ENCODE measurements at regions not wholly inside any gene's neighbourhood (a gene's known extent, or its start where the extent isn't known, plus 50 kb on each side); places are given as distances from the start of the nearest gene placed in this dataset.
"Not testable (repeated sequence)": the region's sequence is repeated elsewhere in the genome, so short reads cannot be mapped to it uniquely, and the experiment has no call there.

DNA sequence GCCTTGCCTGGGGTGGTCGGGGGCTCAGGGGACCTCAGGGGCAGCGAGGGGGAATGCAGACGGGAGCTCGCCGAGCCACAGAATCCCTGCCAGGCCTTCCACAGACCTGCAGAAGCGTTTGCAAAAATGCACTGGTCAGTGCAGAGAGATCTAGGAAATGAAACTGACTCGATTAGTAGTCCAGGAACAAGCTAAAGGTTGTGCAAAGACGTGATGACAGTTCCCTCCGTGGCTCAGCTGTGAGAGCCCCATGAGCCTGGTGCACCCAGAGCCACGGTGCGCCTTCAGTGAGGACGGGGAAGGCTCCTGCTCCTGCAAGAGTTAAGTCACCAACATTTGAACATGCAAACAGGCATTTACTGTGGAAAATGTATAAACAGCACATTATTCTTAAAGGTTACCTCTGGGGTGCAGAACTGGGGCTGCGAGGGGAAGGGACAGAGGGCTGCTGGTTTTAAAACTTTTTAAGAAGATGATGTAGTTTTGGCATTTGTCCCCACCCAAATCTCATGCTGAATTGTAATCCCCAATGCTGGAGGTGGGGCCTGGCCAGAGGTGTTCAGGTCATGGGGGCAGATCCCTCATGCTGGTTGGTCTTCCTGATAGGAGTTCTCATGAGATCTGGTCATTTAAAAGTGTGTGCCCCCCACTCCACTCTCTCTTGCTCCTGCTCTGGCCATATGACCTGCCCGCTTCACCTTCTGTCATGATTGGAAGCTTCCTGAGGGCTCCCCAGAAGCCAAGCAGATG, 147.3 kb downstream of the DLL1 start:
- no peak overlapping the region for H3K4me3 ChIP-seq (ENCODE audit: extremely low read depth, insufficient read depth, low read length, poor library complexity, severe bottlenecking)
- H3K9me3 ChIP-seq (ENCODE audit: control insufficient read depth, low read length), result no peaks in the 10 kb centered on the region
- no peak overlapping the region for H3K27ac ChIP-seq (ENCODE audit: low read depth, low read length, severe bottlenecking)
- H3K36me3 ChIP-seq (ENCODE audit: control insufficient read depth, insufficient read depth, low read length), result no peaks in the 10 kb centered on the region
- WGBS, 2 experiments (ENCODE audit: insufficient coverage in 2 of 2), result 87 to 92% methylated on average over 9 to 12 of the region's 14 CpGs
- peaks cover 3% of the 10 kb centered on the region for H3K4me1 ChIP-seq (ENCODE audit: control insufficient read depth, insufficient read depth, low read length, poor library complexity, severe bottlenecking)

DNA sequence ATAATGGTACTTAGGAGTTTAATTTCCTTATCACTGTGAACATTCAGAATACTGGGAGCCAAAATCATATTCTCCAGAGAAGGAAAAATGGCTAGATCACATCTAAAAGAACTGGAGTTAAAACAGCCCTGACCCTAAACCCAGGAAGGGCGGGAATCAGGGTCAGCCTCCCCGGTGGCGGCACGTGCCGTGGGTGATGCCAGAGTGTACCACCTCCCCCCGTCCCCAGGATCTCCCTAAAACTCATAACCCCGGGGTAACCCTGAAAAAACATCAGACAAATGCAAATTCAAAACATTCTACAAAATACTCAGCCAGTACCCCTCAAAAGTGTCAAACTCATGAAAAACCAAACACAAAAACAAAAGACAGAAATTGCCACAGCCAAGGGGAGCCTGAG, 148.3 kb downstream of the DLL1 start:
- no peak overlapping the region for H3K27ac ChIP-seq (ENCODE audit: low read depth, low read length, severe bottlenecking)
- H3K4me3 ChIP-seq (ENCODE audit: extremely low read depth, insufficient read depth, low read length, poor library complexity, severe bottlenecking), result no peak overlapping the region
- no peaks in the 10 kb centered on the region for H3K4me1 ChIP-seq (ENCODE audit: control insufficient read depth, insufficient read depth, low read length, poor library complexity, severe bottlenecking)
- 84 to 93% methylated on average over 4 to 7 of the region's 7 CpGs for WGBS, 2 experiments (ENCODE audit: insufficient coverage in 2 of 2)
- H3K36me3 ChIP-seq (ENCODE audit: control insufficient read depth, insufficient read depth, low read length), result no peaks in the 10 kb centered on the region
- no peaks in the 10 kb centered on the region for H3K9me3 ChIP-seq (ENCODE audit: control insufficient read depth, low read length)

DNA sequence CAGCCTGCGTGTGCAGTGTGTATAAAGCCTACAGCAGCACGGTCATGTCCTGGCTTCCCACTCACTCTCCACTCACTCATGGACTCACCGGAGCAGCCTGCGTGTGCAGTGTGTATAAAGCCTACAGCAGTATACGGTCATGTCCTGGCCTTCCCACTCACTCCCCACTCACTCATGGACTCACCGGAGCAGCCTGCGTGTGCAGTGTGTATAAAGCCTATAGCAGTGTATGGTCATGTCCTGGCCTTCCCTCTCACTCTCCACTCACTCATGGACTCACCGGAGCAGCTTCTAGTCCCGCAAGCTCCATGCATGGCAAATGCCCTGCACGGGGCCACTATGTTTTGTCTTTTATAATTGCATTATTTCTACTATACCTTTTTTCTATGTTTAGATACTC, 149.8 kb downstream of the DLL1 start:
- H3K4me3 ChIP-seq (ENCODE audit: extremely low read depth, insufficient read depth, low read length, poor library complexity, severe bottlenecking); H3K27ac ChIP-seq (ENCODE audit: low read depth, low read length, severe bottlenecking); H3K36me3 ChIP-seq (ENCODE audit: control insufficient read depth, insufficient read depth, low read length); H3K4me1 ChIP-seq (ENCODE audit: control insufficient read depth, insufficient read depth, low read length, poor library complexity, severe bottlenecking); H3K9me3 ChIP-seq (ENCODE audit: control insufficient read depth, low read length): not testable (repeated sequence)
- WGBS, 2 experiments (ENCODE audit: insufficient coverage in 2 of 2), result 89 to 93% methylated on average over 3 to 7 of the region's 10 CpGs

DNA sequence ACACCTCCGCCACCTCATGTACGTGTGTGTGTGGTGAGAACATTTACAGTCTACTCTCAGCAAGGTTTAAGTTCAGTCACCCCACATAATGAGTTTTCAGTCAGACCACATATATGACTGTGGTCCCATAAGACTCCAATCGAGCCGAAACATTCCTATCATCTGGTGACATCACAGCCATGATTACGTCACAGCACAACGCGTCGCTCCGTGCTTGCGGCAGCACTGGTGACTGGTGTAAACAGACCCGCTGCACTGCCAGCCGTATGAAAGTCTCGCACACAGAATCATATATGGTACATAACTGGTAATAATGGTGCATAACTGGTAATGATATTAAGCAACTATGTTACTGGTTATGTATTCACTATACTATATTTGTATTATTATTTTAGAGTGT, 150.7 kb downstream of the DLL1 start:
- H3K4me3 ChIP-seq (ENCODE audit: extremely low read depth, insufficient read depth, low read length, poor library complexity, severe bottlenecking), result no peak overlapping the region
- no peaks in the 10 kb centered on the region for H3K4me1 ChIP-seq (ENCODE audit: control insufficient read depth, insufficient read depth, low read length, poor library complexity, severe bottlenecking)
- H3K36me3 ChIP-seq (ENCODE audit: control insufficient read depth, insufficient read depth, low read length), result no peaks in the 10 kb centered on the region
- no peaks in the 10 kb centered on the region for H3K9me3 ChIP-seq (ENCODE audit: control insufficient read depth, low read length)
- whole genome bisulfite sequencing, 2 experiments (ENCODE audit: insufficient coverage in 2 of 2), result 96 to 100% methylated on average over 5 to 12 of the region's 13 CpGs
- H3K27ac ChIP-seq (ENCODE audit: low read depth, low read length, severe bottlenecking), result no peak overlapping the region

DNA sequence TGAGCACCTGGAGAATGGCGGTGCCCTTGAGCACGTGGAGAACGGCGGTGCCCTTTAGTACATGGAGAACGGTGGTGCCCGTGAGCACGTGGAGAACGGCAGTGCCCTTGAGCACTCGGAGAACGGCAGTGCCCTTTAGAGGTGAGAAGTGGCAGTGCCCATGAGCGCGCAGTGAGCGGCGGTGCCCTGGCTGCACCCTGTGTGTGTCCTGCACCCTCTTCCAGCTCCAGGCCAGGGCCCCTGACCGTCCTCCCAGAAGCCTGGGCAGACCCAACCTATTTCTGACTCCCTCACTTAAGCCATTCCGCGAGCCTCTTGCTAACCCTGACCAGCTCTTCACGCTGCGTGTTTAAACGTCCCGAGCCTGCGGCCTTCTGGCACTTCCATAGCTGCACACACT, 151.3 kb downstream of the DLL1 start:
- Histone ChIP-seq H3K36me3 (ENCODE audit: control insufficient read depth, insufficient read depth, low read length) (no peaks in the 10 kb centered on the region), H3K9me3 (ENCODE audit: control insufficient read depth, low read length) (no peaks in the 10 kb centered on the region), H3K4me1 (ENCODE audit: control insufficient read depth, insufficient read depth, low read length, poor library complexity, severe bottlenecking) (no peaks in the 10 kb centered on the region), H3K4me3 (ENCODE audit: extremely low read depth, insufficient read depth, low read length, poor library complexity, severe bottlenecking) (no peak overlapping the region), H3K27ac (ENCODE audit: low read depth, low read length, severe bottlenecking) (no peak overlapping the region)
- 86 to 88% methylated on average over 22 of the region's 22 CpGs for WGBS, 2 experiments (ENCODE audit: insufficient coverage in 2 of 2)

DNA sequence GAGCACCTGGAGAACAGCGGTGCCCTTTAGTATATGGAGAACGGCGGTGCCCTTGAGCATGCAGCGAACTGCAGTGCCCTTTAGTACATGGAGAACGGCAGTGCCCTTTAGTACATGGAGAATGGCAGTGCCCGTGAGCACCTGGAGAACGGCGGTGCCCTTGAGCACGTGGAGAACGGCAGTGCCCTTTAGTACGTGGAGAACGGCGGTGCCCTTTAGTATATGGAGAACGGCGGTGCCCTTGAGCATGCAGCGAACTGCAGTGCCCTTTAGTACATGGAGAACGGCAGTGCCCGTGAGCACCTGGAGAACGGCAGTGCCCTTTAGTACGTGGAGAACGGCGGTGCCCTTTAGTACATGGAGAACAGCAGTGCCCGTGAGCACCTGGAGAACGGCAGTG, 151.8 kb downstream of the DLL1 start:
- H3K4me3 ChIP-seq (ENCODE audit: extremely low read depth, insufficient read depth, low read length, poor library complexity, severe bottlenecking); H3K4me1 ChIP-seq (ENCODE audit: control insufficient read depth, insufficient read depth, low read length, poor library complexity, severe bottlenecking); H3K9me3 ChIP-seq (ENCODE audit: control insufficient read depth, low read length); H3K27ac ChIP-seq (ENCODE audit: low read depth, low read length, severe bottlenecking); H3K36me3 ChIP-seq (ENCODE audit: control insufficient read depth, insufficient read depth, low read length): not testable (repeated sequence)
- WGBS, 2 experiments (ENCODE audit: insufficient coverage in 2 of 2), result 91 to 92% methylated on average over 23 to 24 of the region's 24 CpGs

DNA sequence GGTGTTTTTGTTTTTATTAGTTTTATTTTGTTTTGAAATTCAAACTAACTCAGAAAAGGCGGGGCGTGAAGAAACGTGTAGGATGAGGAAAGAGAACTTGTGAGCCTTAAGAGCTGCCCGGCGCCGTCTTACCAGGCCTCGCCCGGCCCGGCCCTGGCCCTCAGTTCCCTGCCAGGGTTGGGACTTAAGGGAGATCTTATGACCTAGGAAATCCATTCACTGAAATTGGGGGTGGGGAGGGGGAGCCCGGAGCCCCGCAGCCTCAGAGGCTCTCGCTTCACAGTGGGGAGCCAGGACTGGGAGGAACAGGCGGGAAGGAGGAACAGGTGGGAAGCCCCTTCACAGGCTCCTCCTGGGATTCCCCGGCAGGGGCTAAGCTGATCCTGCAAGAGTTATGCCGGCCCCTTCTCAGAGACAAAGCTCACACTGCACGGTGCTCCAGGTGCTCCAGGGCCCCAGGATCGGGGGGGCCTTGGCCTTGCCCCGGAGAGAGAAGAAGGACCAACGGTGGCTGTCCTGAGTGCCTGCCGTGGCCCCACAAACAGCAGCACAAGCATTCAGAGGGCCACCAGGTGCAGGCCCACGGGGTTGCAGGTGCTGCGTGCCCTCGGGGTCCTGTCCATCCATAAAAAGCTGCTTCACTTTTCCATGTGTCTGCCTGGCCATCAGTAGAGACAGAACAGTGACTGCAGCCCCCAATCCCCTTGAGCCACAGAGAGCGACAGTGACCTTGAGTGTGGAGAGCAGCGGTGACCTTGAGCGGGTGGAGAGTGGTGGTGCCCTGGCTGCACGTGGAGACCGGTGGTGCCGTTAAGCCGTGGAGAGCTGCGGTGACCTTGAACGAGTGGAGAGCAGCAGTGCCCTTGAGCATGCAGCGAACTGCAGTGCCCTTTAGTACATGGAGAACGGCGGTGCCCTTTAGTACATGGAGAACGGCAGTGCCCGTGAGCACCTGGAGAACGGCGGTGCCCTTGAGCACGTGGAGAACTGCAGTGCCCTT, 152.7 kb downstream of the DLL1 start:
- Histone ChIP-seq H3K27ac (ENCODE audit: low read depth, low read length, severe bottlenecking) (no peak overlapping the region), H3K9me3 (ENCODE audit: control insufficient read depth, low read length) (no peaks in the 10 kb centered on the region), H3K4me3 (ENCODE audit: extremely low read depth, insufficient read depth, low read length, poor library complexity, severe bottlenecking) (no peak overlapping the region), H3K4me1 (ENCODE audit: control insufficient read depth, insufficient read depth, low read length, poor library complexity, severe bottlenecking) (no peaks in the 10 kb centered on the region), H3K36me3 (ENCODE audit: control insufficient read depth, insufficient read depth, low read length) (no peaks in the 10 kb centered on the region)
- WGBS, 2 experiments (ENCODE audit: insufficient coverage in 2 of 2), result 91 to 92% methylated on average over 33 to 36 of the region's 40 CpGs

DNA sequence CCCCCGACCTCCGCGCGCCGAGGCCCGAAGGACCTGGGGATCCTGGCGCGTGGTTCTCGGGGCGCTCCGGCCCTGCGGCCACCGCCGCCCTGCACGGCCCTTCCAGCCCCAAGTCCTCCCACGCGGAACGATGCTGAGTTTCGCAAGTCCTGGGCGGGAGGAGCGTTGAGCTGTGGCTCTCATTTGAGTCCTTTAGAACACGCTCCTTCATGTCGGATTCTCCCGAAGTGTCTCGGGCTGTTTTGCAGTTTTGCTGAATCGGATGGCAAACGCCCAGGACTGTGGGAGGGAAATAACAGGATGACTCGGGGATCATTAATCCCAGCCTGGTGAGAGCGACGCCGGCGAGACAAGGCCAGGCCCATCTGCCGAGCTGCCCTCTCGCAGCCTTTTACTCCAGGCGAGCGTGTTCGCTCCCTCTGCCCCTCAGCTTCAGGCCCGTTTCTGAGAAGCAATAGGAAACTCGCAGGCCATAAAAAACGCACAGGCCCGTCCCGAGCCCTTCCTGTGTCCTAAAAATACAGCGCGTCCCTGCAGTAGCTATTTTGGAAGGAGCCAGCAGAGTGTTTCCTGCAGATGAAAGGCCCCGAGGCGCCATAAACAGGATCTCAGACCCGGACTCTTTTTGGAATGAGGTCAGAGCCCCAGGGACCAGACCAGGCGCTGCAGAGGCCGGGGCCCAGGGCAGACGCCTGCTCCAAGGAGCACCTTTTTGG, 153.5 kb downstream of the DLL1 start:
- H3K4me1 ChIP-seq (ENCODE audit: control insufficient read depth, insufficient read depth, low read length, poor library complexity, severe bottlenecking), result no peaks in the 10 kb centered on the region

DNA sequence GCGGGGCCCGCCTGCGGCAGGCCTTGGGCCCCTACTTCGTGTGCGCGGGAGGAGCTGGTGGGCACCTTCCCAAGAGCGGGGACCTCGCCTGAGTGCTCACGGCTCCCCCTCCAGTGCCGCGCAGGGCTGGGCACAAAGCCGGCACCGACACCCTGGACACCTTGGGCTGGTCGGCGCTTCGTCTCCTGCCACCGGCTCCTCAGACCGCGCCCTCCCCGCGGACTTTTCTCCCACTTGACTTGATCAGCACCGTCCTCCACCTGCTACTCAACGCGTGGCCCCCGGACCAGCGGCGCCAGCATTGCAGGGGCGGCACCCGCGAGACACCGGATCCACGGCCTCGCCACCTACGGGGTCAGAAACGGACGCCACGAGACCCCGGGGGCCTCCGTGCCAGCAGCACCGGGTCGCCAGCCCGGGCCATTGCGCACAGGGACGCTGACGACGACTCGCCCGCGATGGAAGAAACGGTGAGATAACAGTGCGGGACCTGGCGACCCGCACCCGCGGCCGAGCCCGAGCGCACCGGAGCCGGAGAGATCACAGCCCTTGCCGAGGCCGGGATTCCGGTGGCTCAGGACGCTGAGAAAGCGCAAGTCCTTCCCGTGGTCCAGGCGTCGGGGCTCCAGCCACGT, 154.2 kb downstream of the DLL1 start:
- H3K4me3 ChIP-seq (ENCODE audit: extremely low read depth, insufficient read depth, low read length, poor library complexity, severe bottlenecking), result no peak overlapping the region
- H3K4me1 ChIP-seq (ENCODE audit: control insufficient read depth, insufficient read depth, low read length, poor library complexity, severe bottlenecking), result no peaks in the 10 kb centered on the region
- WGBS, 2 experiments (ENCODE audit: insufficient coverage in 2 of 2), result 96% methylated on average over 53 to 69 of the region's 69 CpGs
- no peaks in the 10 kb centered on the region for H3K9me3 ChIP-seq (ENCODE audit: control insufficient read depth, low read length)
- no peaks in the 10 kb centered on the region for H3K36me3 ChIP-seq (ENCODE audit: control insufficient read depth, insufficient read depth, low read length)
- no peak overlapping the region for H3K27ac ChIP-seq (ENCODE audit: low read depth, low read length, severe bottlenecking)

More for the DNA sequence above, 153.5 kb downstream of the DLL1 start:
- Histone ChIP-seq H3K27ac (ENCODE audit: low read depth, low read length, severe bottlenecking) (no peak overlapping the region), H3K36me3 (ENCODE audit: control insufficient read depth, insufficient read depth, low read length) (no peaks in the 10 kb centered on the region), H3K9me3 (ENCODE audit: control insufficient read depth, low read length) (no peaks in the 10 kb centered on the region), H3K4me3 (ENCODE audit: extremely low read depth, insufficient read depth, low read length, poor library complexity, severe bottlenecking) (no peak overlapping the region)
- WGBS, 2 experiments (ENCODE audit: insufficient coverage in 2 of 2), result 92 to 93% methylated on average over 34 to 48 of the region's 50 CpGs

DNA sequence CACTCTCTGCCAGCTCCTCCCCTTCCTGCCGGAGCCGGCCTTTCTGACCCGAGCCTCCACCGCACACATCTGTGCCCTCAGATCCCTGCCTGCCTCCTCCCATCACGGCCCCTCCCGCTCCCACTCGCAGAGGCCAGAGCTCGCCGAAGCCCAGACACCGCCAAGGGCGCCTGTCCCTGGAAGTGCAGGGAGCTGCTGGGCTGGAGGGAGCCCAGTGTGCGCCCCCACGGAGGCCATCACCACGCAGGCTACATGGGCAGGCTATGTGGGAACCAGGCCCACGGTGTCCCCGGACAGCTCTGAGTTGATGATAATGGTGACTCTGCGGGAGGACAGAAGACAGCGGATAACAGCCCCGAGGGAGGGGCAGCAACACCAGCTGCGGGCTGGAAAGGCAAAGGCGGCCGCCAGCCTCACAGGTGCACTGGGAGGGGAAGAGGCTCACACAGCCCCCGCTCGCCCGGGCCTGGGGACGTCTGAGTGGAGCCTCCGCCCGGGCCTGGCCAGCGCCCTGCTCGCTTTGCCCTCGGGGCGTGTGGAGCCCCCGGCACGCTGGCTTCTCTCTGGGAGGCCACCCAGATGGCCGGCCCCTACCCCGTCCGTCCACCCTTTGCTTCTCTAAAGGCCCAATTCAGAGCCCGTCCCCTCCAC, 154.9 kb downstream of the DLL1 start:
- Histone ChIP-seq H3K36me3 (ENCODE audit: control insufficient read depth, insufficient read depth, low read length) (no peaks in the 10 kb centered on the region), H3K27ac (ENCODE audit: low read depth, low read length, severe bottlenecking) (no peak overlapping the region), H3K4me1 (ENCODE audit: control insufficient read depth, insufficient read depth, low read length, poor library complexity, severe bottlenecking) (no peaks in the 10 kb centered on the region), H3K9me3 (ENCODE audit: control insufficient read depth, low read length) (no peaks in the 10 kb centered on the region), H3K4me3 (ENCODE audit: extremely low read depth, insufficient read depth, low read length, poor library complexity, severe bottlenecking) (no peak overlapping the region)
- WGBS, 2 experiments (ENCODE audit: insufficient coverage in 2 of 2), result 96 to 97% methylated on average over 29 to 37 of the region's 38 CpGs

Measured in mesodermal cell (in vitro differentiated cells).